ENCODE measurements at regions not wholly inside any gene's neighbourhood (a gene's known extent, or its start where the extent isn't known, plus 50 kb on each side); places are given as distances from the start of the nearest gene placed in this dataset.
"Not testable (repeated sequence)": the region's sequence is repeated elsewhere in the genome, so short reads cannot be mapped to it uniquely, and the experiment has no call there.

GRCh38 chr5:162664846-162665245, 597.3 kb downstream of the GABRG2 start:
- TF ChIP-seq CTCF (IDR thresholded peaks at IDR 0.05; ENCODE audit: low read depth, low read length, missing control alignments) = no peak
- Histone ChIP-seq H3K4me3 (ENCODE audit: low read depth, low read length) (no peak overlapping the region), H3K27ac (no peak overlapping the region), H3K36me3 (replicated peaks) (no peaks in the 10 kb centered on the region), H3K27me3 (replicated peaks) (no peaks in the 10 kb centered on the region)
- in situ Hi-C loops (cut with HindIII; ENCODE audit: low pct_ligation_motif_present, low sequenced_read_pairs) = no loop called here
- no peak for DNase-seq

- Histone ChIP-seq H3K27ac (no peak overlapping the region), H3K27me3 (replicated peaks) (no peaks in the 10 kb centered on the region), H3K4me3 (ENCODE audit: low read depth, low read length) (no peak overlapping the region), H3K36me3 (replicated peaks) (no peaks in the 10 kb centered on the region)
- DNase-seq = no peak
- in situ Hi-C loops (cut with HindIII; ENCODE audit: low pct_ligation_motif_present, low sequenced_read_pairs) = no loop called here
- TF ChIP-seq CTCF (IDR thresholded peaks at IDR 0.05; ENCODE audit: low read depth, low read length, missing control alignments) = no peak
These were observed 601.4 kb downstream of the GABRG2 start for GRCh38 chr5:162668926-162669325.

GRCh38 chr5:162672061-162672460, 604.5 kb downstream of the GABRG2 start:
- no peak for TF ChIP-seq CTCF (IDR thresholded peaks at IDR 0.05; ENCODE audit: low read depth, low read length, missing control alignments)
- in situ Hi-C loops (cut with HindIII; ENCODE audit: low pct_ligation_motif_present, low sequenced_read_pairs) = no loop called here
- DNase-seq = no peak
- Histone ChIP-seq H3K27ac (no peak overlapping the region), H3K27me3 (replicated peaks) (no peaks in the 10 kb centered on the region), H3K4me3 (ENCODE audit: low read depth, low read length) (no peak overlapping the region), H3K36me3 (replicated peaks) (no peaks in the 10 kb centered on the region)

- Histone ChIP-seq H3K27me3 (replicated peaks) (no peaks in the 10 kb centered on the region), H3K36me3 (replicated peaks) (no peaks in the 10 kb centered on the region), H3K27ac (no peak overlapping the region), H3K4me3 (ENCODE audit: low read depth, low read length) (no peak overlapping the region)
- TF ChIP-seq CTCF (IDR thresholded peaks at IDR 0.05; ENCODE audit: low read depth, low read length, missing control alignments) = no peak
- DNase-seq = no peak
- in situ Hi-C loops (cut with HindIII; ENCODE audit: low pct_ligation_motif_present, low sequenced_read_pairs) = no loop called here
These were observed 615.7 kb downstream of the GABRG2 start for GRCh38 chr5:162683284-162683683.

GRCh38 chr5:162684145-162684544, 616.6 kb downstream of the GABRG2 start:
- no peak for DNase-seq
- Histone ChIP-seq H3K36me3 (replicated peaks) (no peaks in the 10 kb centered on the region), H3K4me3 (ENCODE audit: low read depth, low read length) (no peak overlapping the region), H3K27ac (no peak overlapping the region), H3K27me3 (replicated peaks) (no peaks in the 10 kb centered on the region)
- in situ Hi-C loops (cut with HindIII; ENCODE audit: low pct_ligation_motif_present, low sequenced_read_pairs) = no loop called here
- TF ChIP-seq CTCF (IDR thresholded peaks at IDR 0.05; ENCODE audit: low read depth, low read length, missing control alignments) = no peak

GRCh38 chr5:162685302-162685701, 617.7 kb downstream of the GABRG2 start:
- DNase-seq = no peak
- TF ChIP-seq CTCF (IDR thresholded peaks at IDR 0.05; ENCODE audit: low read depth, low read length, missing control alignments) = no peak
- no peaks in the 10 kb centered on the region for H3K36me3 ChIP-seq (replicated peaks)
- in situ Hi-C loops (cut with HindIII; ENCODE audit: low pct_ligation_motif_present, low sequenced_read_pairs) = no loop called here
- H3K4me3 ChIP-seq (ENCODE audit: low read depth, low read length) = no peak overlapping the region
- H3K27me3 ChIP-seq (replicated peaks) = no peaks in the 10 kb centered on the region
- no peak overlapping the region for H3K27ac ChIP-seq

- in situ Hi-C loops (cut with HindIII; ENCODE audit: low pct_ligation_motif_present, low sequenced_read_pairs); H3K27ac ChIP-seq; H3K36me3 ChIP-seq (replicated peaks); DNase-seq; H3K27me3 ChIP-seq (replicated peaks); H3K4me3 ChIP-seq (ENCODE audit: low read depth, low read length): not testable (repeated sequence)
These were observed 628.7 kb downstream of the GABRG2 start for GRCh38 chr5:162696272-162696671.

Data from brain microvascular endothelial cell (primary cell).